NCI-H526 (cell line): ENCODE measurements at regions not wholly inside any gene's neighbourhood (a gene's known extent, or its start where the extent isn't known, plus 50 kb on each side); places are given as distances from the start of the nearest gene placed in this dataset.

Source experiments
- DNase-seq, 2 experiments: peaks; one replicate each; lab custom pipeline; 2025; lab: John Stamatoyannopoulos, UW

DNA sequence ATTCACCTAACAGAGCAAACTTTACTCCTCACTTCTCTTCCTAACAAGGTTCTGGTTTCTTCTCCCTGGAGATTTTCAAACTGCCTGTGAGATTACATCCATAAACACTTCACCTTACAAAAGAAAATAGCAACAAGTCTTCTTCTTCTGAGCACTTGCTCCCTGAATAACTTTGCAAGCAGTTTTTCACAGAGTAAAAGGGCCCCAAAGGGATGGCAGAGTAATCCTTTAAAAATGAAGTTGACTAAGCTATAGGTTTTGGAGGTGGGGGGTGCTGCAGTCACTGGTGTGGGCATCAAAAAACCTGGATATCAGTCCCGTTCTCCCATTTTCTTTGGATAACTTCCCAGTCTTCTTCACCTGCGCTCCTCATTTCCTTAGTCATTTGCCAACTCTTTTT, 484.9 kb downstream of the MIAT start:
- DNase-seq = no peak

DNA sequence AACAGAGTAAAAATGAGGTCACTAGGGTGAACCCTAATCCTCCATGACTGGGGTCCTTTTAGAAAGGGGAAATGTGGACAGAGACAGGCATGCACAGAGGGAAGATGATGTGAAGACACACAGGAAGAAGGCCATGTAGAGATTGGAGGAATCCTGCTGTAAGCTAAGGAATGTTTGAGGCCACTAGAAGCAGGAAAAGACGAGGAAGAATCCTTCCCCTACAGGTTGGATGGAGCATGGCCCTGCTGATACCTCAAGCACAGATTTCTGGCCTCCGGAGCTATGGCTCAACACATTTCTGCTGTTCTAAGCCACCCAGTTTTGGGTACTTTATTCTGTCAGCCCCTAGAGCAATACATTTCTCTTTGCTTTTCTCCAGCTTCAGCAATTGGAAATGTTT, 486.9 kb downstream of the MIAT start:
- no peak for DNase-seq

DNA sequence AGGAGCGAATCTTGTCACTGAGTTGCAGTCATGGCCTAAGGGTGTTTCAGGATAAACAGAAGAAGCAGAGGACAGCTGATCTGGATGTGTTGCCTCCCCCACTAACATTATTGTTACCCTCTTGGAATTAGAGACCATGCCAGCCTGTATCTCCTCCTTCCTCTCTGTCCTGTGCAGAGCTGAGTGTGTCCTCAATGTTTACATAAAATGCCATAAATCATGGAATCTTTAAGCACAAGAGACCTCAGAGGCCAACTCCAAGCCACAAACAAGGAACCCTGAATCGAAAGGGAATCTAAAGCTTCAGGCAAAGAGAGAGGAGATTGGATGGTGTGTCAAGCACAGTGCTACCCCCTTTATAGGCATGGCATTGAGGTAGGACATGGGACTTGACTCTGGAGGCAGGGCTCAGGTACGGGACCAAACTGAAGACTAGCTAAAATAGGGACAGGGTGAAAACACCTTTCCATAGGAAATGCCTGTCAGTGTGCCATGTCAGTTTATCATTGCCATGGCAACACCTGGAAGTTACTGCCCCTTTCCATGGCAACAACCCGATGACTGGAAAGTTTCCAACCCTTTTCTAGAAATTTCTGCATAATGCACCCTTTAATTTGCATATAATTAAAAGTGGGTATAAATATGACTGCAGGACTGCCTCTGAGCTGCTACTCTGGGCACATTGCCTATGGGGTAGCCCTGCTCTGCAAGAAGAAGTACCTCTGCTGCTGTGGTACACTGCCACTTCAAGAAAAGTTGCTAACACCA, 489.7 kb downstream of the MIAT start:
- DNase-seq = peak; percentile 19

DNA sequence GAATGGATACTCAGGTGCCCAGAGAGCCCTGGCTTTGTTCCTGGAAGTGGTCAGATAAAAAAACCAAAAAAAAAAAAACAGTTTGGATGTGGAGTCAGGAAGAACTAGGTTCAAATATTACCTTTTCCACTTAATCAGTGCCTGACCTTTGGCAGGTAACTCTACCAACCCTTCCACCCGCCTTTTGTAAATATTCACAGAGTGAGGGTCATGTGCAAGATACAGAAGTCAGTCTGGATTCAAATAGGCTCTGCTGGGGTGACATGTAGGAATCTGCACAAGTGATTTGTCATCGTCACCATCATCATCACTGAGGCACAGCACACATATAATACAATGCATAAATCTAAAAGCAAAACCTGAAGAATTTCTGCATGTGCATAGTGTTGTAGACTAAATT, 490.7 kb downstream of the MIAT start:
- DNase-seq = no peak

DNA sequence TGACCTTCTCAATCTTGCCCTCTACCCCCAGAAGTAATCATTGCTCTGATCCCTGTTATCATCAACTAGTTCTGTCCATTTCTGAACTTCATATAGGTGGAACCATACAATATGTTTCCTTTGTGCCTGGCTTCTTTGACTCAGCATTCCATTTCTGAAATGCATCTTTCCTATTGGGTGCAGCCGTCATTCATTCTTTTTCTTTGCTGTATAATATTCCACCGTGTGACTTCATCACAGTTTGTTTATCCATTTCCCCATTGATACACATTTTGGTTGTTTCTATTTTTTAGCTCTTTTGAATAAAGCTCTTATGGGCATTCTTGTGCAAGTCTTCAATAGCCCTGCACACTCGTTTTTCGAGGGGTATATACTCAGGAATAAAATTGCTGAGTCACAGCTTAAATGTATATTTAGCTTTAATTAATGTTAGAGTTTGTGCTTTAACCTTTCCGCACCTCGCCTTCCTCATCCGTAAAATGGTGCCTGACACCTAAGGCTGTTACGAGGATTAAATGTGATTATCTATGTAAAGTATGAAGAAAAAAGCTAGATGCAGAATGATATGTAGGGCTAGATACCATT, 491.6 kb downstream of the MIAT start:
- DNase-seq = no peak

DNA sequence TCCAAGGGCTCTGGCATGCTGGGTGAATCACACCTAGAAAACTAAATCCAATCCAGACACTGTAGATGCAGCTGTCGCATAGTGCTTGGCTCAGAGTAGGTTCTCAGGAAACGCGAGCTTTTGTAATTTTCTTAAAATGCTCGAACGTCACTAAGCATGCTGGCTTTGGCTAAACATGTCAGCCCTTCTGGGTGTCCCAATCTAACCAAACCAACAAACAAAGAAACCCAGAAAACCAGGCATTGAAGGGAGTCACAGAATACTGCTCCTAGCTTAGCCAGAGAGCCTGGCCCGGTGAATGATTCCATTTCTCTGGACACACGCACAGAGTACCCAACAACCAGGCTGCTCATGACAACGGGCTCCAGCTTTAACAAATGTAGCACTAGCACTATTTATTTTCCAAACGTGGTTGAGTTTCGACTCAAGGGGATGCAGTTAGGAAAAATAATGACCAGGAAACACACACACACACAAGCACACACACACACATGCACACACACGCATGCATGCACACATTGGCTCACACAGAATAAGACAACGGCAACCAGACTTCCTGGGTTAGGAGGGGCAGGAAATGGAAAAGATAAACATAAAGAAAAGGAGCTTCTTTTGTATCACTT, 492.6 kb downstream of the MIAT start:
- no peak for DNase-seq

DNA sequence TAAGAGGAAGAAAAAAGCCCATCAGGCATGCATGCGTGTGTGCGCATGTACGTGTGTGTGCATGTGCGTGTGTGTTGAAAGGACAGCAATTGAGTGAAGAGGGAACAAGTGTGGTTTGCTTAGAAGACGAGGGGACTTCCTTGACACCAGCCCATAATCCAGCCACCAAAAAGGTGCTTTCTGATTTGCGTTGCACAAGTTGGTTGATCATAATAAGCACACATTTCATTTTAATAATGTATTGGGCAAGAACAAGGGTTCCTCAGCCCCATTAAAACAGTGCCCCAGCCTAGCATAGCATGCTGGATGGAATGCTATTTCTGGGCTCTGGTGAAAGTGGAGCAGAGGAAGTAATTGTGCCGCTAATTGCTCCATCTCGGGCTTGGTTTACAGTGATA, 493.2 kb downstream of the MIAT start:
- DNase-seq = peak; percentile 8 to 38

DNA sequence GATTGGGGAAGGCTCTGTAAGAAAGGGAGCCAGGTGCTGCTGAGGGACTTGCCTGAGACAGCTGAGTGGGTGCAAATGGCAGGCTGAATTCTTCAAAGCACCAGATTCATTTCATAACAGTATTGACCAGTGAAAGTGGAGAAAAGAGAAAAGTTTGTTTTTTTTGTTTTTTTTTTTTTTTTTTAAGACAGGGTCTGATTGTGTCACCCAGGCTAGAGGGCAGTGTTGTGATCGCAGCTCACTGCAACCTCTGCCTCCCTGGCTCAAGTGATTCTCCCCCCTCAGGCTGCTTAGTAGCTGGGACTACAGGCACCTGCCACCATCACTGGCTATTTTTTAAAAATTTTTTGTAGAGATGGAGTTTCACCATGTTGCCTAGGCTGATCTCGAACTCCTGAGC, 494.0 kb downstream of the MIAT start:
- DNase-seq = no peak

DNA sequence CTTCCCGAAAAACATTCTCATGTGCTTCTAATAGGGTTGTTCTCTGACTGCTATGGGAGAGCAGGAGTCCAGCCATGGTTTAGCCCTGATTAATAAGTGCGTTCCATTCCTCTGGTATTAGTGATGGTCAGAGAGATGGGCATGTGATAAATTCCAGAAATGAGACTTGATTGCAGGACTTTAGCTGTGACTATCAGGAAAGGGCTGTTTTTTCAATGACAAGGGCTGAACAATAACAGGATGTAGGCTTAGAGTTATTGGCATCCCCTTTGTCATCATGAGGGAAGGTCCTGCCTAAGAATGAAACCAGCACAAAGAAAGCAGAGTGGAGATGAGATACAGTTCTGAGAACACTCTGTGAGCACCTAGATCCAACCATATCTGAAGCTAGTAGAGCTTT, 494.6 kb downstream of the MIAT start:
- no peak for DNase-seq

DNA sequence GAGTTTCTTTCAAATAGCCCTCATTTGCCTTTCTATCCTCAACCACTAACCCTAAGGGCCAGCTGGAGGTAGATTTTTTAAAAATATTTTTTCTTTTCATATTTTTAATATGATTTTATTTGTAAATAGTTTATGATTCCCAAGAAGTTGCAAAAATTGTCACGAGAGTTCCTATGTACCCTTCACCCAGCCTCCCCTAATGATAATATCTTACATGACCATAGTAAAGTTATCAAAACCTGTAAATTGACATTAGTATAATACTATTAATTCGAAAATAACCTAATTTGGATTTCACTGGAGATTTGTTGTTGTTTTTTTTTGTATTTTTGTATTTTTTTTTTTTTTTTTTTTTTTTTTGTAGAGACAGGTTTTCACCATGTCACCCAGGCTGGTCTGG, 495.5 kb downstream of the MIAT start:
- no peak for DNase-seq

DNA sequence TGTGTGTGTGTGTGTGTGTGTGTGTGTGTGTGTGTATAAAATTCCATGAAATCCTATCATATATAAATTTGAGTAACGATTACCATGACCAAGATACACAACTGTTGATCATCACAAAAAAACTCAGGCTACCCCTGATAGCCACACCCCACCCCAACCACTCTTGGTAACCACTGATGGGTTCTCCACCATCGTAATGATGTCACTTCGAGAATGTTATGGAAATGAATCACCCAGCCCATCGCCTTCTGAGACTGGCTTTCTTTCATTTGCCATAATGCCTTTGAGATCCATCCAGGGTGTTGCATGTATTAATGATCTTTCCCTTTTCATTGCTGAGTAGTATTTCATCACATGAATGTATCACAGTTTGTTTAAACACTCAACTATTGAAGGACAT, 496.0 kb downstream of the MIAT start:
- no peak for DNase-seq

DNA sequence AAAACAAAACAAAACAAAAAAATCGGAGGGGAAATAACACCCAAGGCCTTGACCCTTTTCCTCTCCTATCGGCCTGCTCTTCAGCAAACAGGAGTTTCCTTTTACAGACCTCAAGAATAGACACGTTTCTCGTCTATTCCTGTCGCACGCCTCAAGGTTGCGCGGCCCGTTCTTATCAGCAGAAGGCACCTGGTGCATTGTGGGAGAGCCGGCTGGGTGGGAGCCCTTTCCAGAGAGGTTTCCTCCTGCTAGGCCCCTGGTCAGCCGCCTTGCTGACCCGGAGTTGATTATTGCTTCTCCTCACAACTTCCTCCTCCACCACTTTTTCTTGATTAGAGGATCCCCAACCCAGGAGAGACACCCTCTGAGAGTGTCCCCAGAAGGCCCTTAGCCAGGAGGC, 497.3 kb downstream of the MIAT start:
- DNase-seq = no peak

DNA sequence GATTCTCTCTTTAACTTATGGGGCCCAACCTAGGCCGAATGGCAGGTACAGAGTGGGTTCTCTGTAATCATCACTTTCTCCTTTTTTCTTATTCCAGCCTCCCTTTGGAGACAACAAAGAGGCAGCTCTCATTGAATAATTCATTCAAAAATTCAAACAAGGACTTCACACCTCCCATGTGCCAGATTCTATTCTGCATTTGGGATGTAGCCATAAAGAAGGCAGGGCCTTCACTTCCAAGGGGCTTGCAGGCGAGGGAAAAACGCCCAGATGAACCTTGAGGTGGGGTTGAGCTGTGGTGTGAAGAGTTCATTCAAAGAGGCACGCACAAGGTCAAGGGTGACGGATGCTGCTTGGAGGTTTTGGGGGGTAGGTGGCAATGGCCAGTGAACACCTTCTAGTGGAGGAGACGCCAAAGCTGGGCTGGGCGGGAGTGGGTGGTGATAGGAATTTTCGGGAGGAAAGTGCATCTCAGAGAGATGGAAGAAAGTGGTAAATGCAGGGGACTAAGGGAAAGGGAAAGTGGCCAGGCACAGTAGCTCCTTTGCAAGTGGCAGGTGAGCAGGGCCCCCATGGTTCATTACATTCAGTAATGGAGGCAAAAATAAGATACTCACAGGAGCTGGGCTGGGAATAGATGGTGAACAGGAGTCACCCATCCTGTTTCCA, 499.6 kb downstream of the MIAT start:
- no peak for DNase-seq

DNA sequence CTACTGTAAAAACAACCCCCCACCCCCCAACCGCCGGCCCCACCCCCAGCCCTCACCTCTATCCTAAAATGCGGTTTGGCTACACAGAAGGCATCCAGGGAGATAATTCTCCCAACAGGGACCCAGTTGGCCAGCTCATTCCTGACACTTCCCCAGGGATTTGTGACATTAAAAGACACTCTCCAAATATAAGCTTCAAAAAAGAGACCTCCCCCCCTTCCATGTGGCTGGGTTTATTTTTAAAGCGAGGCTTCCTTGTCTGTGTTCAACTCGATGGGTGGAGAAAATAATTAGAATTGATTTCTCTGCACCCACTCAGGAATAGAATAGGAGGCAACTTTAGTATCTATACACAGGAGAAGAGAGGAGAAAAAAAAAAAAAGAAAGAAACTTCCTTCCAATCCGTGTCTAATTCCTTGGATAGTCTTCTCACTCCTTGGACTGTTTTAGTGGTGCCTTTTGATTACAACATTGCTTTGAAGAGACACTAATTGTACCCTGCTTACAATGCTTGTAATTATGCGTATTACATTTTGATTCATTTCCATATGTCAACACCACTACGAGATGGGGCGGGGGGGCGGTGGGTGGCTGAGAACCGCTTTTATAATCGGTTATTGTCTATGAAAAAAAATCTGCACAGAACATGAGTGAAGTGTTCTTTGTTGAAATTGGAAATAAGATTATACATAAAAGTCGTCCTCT, 500.4 kb downstream of the MIAT start:
- peak; percentile 54 to 74 for DNase-seq

DNA sequence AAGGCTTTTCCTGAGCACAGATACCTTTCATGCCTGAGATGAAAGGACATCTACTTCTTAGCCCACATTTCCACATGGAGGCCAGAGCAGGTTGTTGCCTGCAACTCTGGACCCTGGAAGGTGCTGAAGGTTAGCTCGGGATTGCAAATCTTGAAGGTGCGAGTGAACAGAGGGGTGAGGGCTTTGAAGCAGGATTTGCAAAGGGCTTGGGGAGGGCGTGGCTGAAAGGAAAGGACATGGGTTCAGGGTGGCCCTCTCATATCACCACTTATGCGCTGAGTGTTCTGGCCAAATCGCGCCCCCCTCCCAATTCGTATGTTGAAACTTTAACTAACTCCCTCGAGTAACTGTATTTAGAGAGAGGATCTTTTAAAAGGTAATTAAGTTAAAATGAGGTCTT, 501.6 kb downstream of the MIAT start:
- DNase-seq = no peak

DNA sequence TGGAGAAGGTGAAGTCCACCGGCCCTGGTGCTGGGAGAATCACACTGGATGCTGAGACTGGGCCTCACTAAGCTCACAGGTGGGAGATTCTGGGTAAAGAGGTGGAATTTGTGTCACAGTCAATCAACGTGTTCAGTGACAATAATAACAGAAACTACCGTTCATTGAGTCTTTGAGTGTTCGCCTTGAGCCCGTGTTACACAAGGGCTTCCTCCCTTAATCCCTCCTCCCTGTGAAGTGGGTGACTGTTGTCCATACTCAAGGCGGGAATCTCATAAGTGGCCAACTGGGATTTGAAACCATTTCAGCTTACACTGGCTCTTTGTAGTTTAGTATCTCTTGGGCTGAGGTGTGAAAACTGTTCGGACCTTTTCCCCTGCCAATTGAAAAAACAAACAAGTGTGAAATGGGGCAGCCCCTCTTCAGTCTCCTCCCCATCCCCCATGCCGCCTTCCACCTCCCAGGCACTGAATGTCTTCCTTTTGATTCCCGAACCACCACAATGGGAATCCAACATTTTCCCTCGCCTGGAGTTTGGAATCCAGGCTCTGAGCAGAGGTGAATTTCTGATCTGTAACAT, 502.4 kb downstream of the MIAT start:
- DNase-seq = no peak

DNA sequence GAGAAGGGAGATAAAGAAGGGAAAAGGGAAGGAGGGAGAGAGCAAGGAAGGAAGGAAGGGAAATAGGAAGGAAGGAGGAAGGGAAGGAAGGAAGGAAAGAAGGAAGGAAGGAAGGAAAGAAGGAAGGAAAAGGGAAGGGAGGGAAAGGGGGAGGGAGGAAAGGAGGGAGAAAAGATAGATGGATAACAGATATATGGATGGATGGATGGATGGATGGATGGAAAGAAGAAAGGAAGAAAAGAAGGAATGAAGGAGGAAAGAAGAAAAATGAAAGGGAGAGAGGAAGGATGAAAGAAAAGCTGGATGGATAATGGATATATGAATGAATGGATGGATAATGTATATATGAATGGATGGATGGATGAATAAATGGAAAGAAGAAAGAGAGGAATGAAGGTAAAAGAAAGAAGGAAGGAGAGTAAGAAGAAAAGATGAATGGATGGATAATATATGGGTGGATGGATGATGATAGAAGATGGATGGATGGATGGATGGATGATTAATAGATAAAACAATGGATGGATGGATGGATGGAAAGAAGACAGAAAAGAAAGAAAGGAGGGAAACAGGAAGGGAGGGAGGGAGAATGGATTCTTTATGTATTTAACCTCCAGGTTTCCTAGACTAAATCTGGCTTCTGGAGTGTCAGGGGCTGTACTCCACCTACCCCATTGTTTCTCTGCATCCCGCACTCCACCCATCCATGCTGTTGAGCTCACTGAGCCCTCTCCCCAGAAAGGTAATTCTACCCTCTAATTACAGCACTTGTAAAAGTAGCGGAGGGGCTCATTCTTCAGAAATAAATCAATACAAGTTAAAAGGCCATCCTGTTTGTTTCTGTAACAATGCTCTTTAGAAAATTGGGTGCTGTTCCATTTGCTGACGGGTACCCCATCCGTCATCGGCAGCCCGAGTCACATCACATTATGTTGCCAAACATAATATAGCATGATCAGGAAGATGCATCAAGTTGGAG, 506.1 kb downstream of the MIAT start:
- DNase-seq = no peak

DNA sequence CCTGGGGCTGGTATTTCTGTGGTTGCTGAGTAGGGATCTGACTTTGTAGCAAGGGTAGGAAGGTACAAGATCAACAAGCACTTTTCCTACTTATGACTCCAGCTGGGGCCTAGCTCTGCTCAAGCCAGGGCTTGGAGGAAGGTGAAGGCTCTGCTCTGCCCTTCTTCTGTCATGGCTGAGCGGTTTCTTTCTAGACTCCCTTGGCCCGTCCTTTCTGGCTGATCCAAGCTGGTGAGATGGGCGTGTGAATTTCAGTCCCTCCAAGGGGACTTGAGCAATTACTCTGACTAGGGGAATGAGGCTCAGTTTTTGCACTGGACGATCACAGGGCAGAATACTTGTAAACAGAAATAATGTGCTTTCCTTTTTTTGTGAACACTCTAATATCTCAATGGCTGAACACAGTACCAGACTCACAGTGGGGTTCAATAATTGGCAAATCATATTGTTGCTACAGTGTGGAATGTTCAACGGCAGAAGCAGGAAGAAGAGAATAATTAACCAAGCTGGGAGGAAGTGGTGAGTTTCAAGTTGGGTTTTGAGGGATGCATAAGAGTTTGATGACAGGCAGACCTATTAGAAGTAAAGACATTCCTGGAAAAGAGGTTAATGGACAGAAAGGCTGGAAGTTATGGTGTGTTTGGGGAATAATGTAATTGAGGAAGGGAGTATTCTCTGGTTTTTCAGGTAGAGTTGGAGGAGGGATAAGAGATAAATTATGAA, 507.6 kb downstream of the MIAT start:
- no peak for DNase-seq

DNA sequence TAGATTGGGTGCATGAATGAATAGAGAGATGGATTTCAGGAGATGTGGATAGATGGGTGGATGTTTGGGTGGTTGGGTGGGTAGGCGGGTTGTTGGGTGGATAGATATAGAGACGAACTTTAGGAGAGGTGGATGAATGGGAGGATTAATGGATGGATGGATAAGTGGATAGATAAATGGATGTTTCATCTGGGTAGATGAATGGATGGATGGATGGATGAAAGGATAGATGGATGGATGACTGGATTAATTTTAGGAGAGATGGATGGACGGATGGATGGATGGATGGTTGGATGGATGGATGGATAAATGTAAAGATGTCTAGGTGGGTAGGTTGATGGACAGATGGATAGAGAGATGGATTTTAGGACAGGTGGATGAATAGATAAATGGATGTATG, 511.3 kb downstream of the MIAT start:
- no peak for DNase-seq

DNA sequence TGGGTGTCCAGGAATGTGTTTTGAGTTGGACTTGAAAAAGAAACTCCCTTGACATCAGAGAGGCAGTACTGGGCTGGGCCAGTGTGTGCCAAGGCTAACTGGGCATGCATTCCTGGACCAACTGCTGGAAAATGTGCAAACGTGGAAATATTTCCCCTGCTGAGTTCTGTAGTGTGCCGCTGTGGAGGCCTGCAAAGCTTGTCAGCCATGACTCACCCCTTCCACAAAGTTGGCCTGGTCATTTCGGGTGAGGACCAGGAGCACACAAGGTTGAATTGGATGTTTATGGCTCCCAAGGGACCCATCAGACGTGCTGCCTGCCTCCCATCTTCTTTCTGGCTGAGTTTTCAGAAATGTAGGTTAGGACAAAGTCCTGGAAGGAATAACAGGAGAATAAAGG, 513.1 kb downstream of the MIAT start:
- DNase-seq = peak in 1 of 2 experiments; percentile 9
